Gastroesophageal sphincter (tissue), 4 donors: ENCODE measurements at regions not wholly inside any gene's neighbourhood (a gene's known extent, or its start where the extent isn't known, plus 50 kb on each side); places are given as distances from the start of the nearest gene placed in this dataset.

ENCODE experiments used
- ATAC-seq: fragments of 150-250 bp; one replicate; pipeline ENCODE4 v1.9.1; 2016; ENCODE audit warnings: mild to moderate bottlenecking, moderate library complexity
- H3K27ac ChIP-seq, 4 donors: fragments of 200-600 bp; sonication (generic) in 3 of 4; 1 replicate in 3 of 4; 2 replicates in 1 of 4; pipeline ENCODE4 v1.5.1; 2016 to 2019
- H3K27me3 ChIP-seq: fragments of 200-600 bp; sonication (generic); one replicate; pipeline ENCODE4 v1.5.1; 2019
- H3K36me3 ChIP-seq, 2 donors: fragments of 200-600 bp; sonication (generic); one replicate each; pipeline ENCODE4 v1.5.1; 2019; ENCODE audit warnings: control low read depth in 1 of 2
- H3K4me1 ChIP-seq, 3 donors: fragments of 200-600 bp; sonication (generic); 1 replicate in 2 of 3; 2 replicates in 1 of 3; pipeline ENCODE4 v1.5.1; 2016 to 2019; ENCODE audit warnings: control low read depth in 2 of 3
- H3K4me3 ChIP-seq, 2 donors: fragments of 200-600 bp; sonication (generic); one replicate each; pipeline ENCODE4 v1.5.1; 2019; ENCODE audit warnings: mild to moderate bottlenecking in 1 of 2, moderate library complexity in 1 of 2
- H3K9me3 ChIP-seq, 3 donors: fragments of 200-600 bp; sonication (generic); one replicate each; pipeline ENCODE4 v1.5.1; 2017 to 2019; ENCODE audit warnings: control low read depth in 2 of 3
- CTCF ChIP-seq, 4 experiments: fragments of 200-600 bp in 2 of 4; fragments of 450-650 bp in 2 of 4; sonication (generic) in 1 of 4; IDR thresholded peaks; one replicate each; pipeline ENCODE4 v1.5.1; 2017 to 2019; ENCODE audit warnings: antibody characterized with exemption in 4 of 4, mild to moderate bottlenecking in 2 of 4, moderate library complexity in 2 of 4
- EP300 ChIP-seq: sonication (generic); formaldehyde crosslinking; IDR thresholded peaks from one replicate; pipeline ENCODE4 v1.6.1; 2017; ENCODE audit warnings: antibody characterized with exemption, mild to moderate bottlenecking
- POLR2A ChIP-seq, 2 donors: fragments of 450-650 bp; IDR thresholded peaks; one replicate each; pipeline ENCODE4 v1.6.1; 2017; ENCODE audit warnings: antibody characterized with exemption in 2 of 2, mild to moderate bottlenecking in 2 of 2, moderate library complexity in 1 of 2
- POLR2AphosphoS5 ChIP-seq: sonication (generic); formaldehyde crosslinking; IDR thresholded peaks from one replicate; pipeline ENCODE4 v1.6.1; 2017; ENCODE audit warnings: antibody characterized with exemption
- WGBS, 2 donors: methylation state at CpG; one replicate each; pipeline ENCODE4 v1.1.5; 2018; ENCODE audit warnings: low coverage in 1 of 2; 5-methylcytosine and 5-hydroxymethylcytosine counted together

GRCh38 chr16:5451641-5452040 lies 354.0 kb upstream of the EEF2KMT start:
- ATAC-seq: no peak
- Histone ChIP-seq H3K27ac (no peak overlapping the region), H3K4me1 (no peaks in the 10 kb centered on the region), H3K4me3 (no peak overlapping the region), H3K9me3 (no peaks in the 10 kb centered on the region), H3K36me3 (no peaks in the 10 kb centered on the region), H3K27me3 (peaks cover 18% of the 10 kb centered on the region)
- 28 to 36% methylated on average over 6 to 7 of the region's 7 CpGs for WGBS, 2 donors
- no peak for TF ChIP-seq CTCF (IDR thresholded peaks at IDR 0.05)

- H3K4me3 ChIP-seq: no peak overlapping the region
- peaks cover 18% of the 10 kb centered on the region for H3K27me3 ChIP-seq
- 33% methylated on average over 3 of the region's 15 CpGs; no CpG with 5 or more reads in 1 of the 2 donors for WGBS, 2 donors
- no peaks in the 10 kb centered on the region for H3K36me3 ChIP-seq
- no peaks in the 10 kb centered on the region for H3K4me1 ChIP-seq
- H3K9me3 ChIP-seq: no peaks in the 10 kb centered on the region
- ATAC-seq: no peak
- no peak overlapping the region for H3K27ac ChIP-seq
- TF ChIP-seq POLR2AphosphoS5 (no peak), CTCF (IDR thresholded peaks at IDR 0.05) (no peak), POLR2A (IDR thresholded peaks at IDR 0.05) (no peak), EP300 (no peak)
These were observed 353.0 kb upstream of the EEF2KMT start for GRCh38 chr16:5450409-5451104.

DNA sequence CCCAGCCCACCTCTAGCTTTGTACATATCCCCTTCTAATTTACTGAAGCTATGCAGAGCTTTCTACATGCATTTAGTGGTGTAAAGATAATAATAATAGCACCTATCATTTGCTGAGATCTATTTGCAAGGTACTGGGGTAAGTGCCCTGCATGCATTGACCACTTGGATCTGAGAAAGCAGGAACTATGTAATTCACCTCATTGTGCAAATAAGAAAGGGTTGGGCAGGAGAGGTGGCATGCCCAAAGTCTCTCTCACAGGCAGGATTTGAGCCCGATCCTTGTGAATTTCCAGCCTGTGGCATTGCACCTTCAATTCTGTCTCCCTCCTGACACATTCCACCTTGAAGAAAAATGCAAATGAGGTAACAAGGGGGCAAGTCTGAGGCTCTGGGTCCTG lies 352.3 kb upstream of the EEF2KMT start:
- H3K27me3 ChIP-seq: peaks cover 18% of the 10 kb centered on the region
- H3K9me3 ChIP-seq: no peaks in the 10 kb centered on the region
- no peak for TF ChIP-seq CTCF (IDR thresholded peaks at IDR 0.05)
- TF ChIP-seq POLR2A (IDR thresholded peaks at IDR 0.05): no peak
- no peak for TF ChIP-seq EP300
- TF ChIP-seq POLR2AphosphoS5: no peak
- H3K27ac ChIP-seq: no peak overlapping the region
- no peaks in the 10 kb centered on the region for H3K36me3 ChIP-seq
- no peak overlapping the region for H3K4me3 ChIP-seq
- 40 to 60% methylated on average over 1 of the region's 1 CpG for WGBS, 2 donors
- no peak for ATAC-seq
- no peaks in the 10 kb centered on the region for H3K4me1 ChIP-seq

DNA sequence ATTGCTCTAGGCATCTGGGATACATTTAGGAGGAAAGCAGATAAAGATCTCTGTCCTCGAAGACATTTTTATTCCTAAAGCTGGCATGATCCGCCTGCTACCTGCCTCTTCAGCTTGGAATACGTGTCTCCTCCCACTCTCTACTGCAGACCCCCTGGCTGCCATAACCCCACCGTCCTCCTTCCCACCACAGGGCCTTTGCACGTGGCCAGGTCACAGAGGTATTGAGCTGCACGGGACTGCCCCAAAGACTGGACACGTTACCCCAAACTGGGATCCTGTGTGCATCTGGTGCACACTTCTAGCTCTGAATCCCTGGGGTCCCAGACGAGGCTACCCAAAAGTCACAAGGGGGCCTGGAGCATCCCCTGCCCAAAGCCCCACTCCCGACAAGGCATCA lies 351.2 kb upstream of the EEF2KMT start:
- TF ChIP-seq POLR2AphosphoS5 (no peak), EP300 (no peak), CTCF (IDR thresholded peaks at IDR 0.05) (no peak), POLR2A (IDR thresholded peaks at IDR 0.05) (no peak)
- Histone ChIP-seq H3K36me3 (no peaks in the 10 kb centered on the region), H3K4me3 (no peak overlapping the region), H3K27me3 (peaks cover 18% of the 10 kb centered on the region), H3K9me3 (no peaks in the 10 kb centered on the region), H3K27ac (no peak overlapping the region), H3K4me1 (no peaks in the 10 kb centered on the region)
- no peak for ATAC-seq
- WGBS, 2 donors: 75 to 87% methylated on average over 4 of the region's 9 CpGs

- Histone ChIP-seq H3K27ac (no peak overlapping the region), H3K36me3 (no peaks in the 10 kb centered on the region), H3K9me3 (no peaks in the 10 kb centered on the region), H3K27me3 (peaks cover 18% of the 10 kb centered on the region), H3K4me1 (no peaks in the 10 kb centered on the region), H3K4me3 (no peak overlapping the region)
- no peak for ATAC-seq
- TF ChIP-seq EP300 (no peak), CTCF (IDR thresholded peaks at IDR 0.05) (no peak), POLR2A (IDR thresholded peaks at IDR 0.05) (no peak), POLR2AphosphoS5 (no peak)
- WGBS, 2 donors: 81% methylated on average over 2 of the region's 4 CpGs; no CpG with 5 or more reads in 1 of the 2 donors
These were observed 350.1 kb upstream of the EEF2KMT start for GRCh38 chr16:5447734-5448133.
